ENCODE measurements at regions not wholly inside any gene's neighbourhood (a gene's known extent, or its start where the extent isn't known, plus 50 kb on each side); places are given as distances from the start of the nearest gene placed in this dataset.
"Not testable (repeated sequence)": the region's sequence is repeated elsewhere in the genome, so short reads cannot be mapped to it uniquely, and the experiment has no call there.

DNA sequence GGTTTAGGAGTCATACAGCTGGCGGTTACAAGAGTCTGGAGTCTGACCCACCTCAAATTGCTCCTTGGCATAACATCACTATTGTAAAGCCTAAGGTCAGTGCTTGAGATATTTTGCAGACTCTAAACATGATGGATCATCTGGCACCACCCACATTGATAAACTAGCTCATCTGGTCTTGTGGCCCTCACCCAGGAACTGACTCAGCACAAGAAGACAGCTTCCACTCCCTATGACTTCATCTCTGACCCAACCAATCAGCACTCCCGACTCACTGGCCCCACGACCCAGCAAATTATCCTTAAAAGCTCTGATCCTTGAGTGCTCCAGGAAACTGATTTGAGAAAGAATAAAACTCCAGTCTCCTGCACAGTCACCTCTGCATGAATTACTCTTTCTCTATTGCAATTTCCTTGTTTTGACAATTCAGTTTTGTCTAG, 115.9 kb downstream of the CD24 start:
- POLR2A ChIA-PET, result no interaction called here
- CTCF ChIA-PET, result no interaction called here
- RAD21 ChIA-PET (ENCODE audit: low non-redundant PET in 1 of 2, low total read pairs in 2 of 2, uncharacterized antibody in 2 of 2, unreplicated experiment in 2 of 2), result no interaction called here
- Histone ChIP-seq H4K20me1 (ENCODE audit: insufficient read depth) (no peaks in the 10 kb centered on the region), H3K9me2 (ENCODE audit: insufficient read depth) (no peaks in the 10 kb centered on the region), H3K9ac (ENCODE audit: low read length) (no peak overlapping the region), H3K9me3 (ENCODE audit: control insufficient read depth in 1 of 2, insufficient read depth in 1 of 2, low read depth in 1 of 2, low read length in 2 of 2) (peaks cover 10 to 12% of the 10 kb centered on the region in 2 experiments; a peak in 3 of 4 replicates), H3K36me3 (ENCODE audit: control insufficient read depth in 1 of 2, insufficient read depth in 2 of 2, low read length in 2 of 2) (no peaks in the 10 kb centered on the region), H3K4me2 (ENCODE audit: low read length) (no peak overlapping the region), H3K4me1 (ENCODE audit: control insufficient read depth in 1 of 2, insufficient read depth in 2 of 2, low read length in 2 of 2) (no peaks in the 10 kb centered on the region), H3K27me3 (ENCODE audit: insufficient read depth, low read length) (no peaks in the 10 kb centered on the region), H3K4me3 (replicated peaks in 1 of 2; ENCODE audit: low read depth in 1 of 2, low read length in 2 of 2) (no peak overlapping the region), H3K79me2 (ENCODE audit: insufficient read depth, low read length) (no peaks in the 10 kb centered on the region), H3K27ac (ENCODE audit: low read depth, low read length) (no peak overlapping the region), H2AFZ (ENCODE audit: low read depth, low read length, poor library complexity, severe bottlenecking) (peak overlapping the region; percentile 32)
- intact Hi-C loops (cut with micrococcal nuclease), result no loop called here
- ATAC-seq (no peak; the same call in 1 of the 2 replicates), DNase-seq (ENCODE audit: low read depth, low spot score) (no peak)
- BruUV-seq (replicated peaks), result no TSS peak
- no peak for TF ChIP-seq RAD21 (IDR thresholded peaks at IDR 0.05; ENCODE audit: low read depth)
- no peak for TF ChIP-seq ELF1 (IDR thresholded peaks at IDR 0.05; ENCODE audit: borderline replicate concordance, low read depth)
- no peak for TF ChIP-seq CBX3 (IDR thresholded peaks at IDR 0.05; ENCODE audit: low read depth)
- no peak for TF ChIP-seq EZH2 (IDR thresholded peaks at IDR 0.05)

DNA sequence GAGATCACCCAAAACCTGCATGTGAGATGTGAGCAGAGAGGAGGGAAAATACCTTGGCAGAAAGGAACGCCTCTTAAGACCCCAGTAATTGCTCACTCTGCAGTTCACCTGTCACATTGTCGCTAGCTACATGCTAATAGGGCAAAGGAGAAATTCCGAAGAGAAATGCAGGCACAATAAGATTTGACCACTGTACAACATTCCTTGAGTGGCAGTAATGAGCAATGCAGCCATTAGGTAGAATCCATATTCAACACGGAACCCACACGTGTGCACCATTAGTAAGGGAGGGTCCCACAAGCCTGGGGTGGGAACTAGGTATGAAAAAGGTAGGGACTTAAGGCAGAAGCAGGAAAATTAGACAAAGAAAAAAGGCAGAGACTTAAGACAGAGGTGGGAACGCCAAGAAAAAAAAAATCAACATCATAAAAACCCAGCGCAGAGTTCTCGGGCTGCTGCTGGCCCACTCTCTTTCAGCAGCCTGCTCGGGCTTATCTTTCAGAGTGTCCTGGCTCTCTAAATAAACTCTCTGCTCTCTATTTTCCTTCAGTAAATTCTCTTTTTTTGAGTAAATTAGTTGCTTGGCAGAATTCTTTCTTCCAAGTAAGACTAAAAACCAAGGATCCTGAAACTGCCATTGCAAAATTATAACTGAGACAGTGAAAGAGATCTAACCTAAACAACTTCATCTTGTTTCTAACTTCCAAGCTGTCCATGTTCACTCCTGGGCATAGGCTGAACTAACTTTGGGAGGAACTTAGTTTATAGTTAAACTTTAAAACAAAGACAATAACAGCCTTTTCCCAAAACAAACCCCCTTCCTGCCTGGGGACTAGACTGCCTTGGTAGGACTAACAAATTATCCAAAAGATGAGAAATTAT, 116.5 kb downstream of the CD24 start:
- ChIA-PET POLR2A (no interaction called here), RAD21 (ENCODE audit: low non-redundant PET in 1 of 2, low total read pairs in 2 of 2, uncharacterized antibody in 2 of 2, unreplicated experiment in 2 of 2) (no interaction called here), CTCF (no interaction called here)
- BruUV-seq (replicated peaks), result no TSS peak
- intact Hi-C loops (cut with micrococcal nuclease), result no loop called here
- Histone ChIP-seq H3K27me3 (ENCODE audit: insufficient read depth, low read length) (no peaks in the 10 kb centered on the region), H3K27ac (ENCODE audit: low read depth, low read length) (no peak overlapping the region), H3K9ac (ENCODE audit: low read length) (no peak overlapping the region), H3K4me1 (ENCODE audit: control insufficient read depth in 1 of 2, insufficient read depth in 2 of 2, low read length in 2 of 2) (no peaks in the 10 kb centered on the region), H3K4me2 (ENCODE audit: low read length) (no peak overlapping the region), H3K9me3 (ENCODE audit: control insufficient read depth in 1 of 2, insufficient read depth in 1 of 2, low read depth in 1 of 2, low read length in 2 of 2) (peaks cover 10 to 12% of the 10 kb centered on the region in 2 experiments; a peak in 3 of 4 replicates), H2AFZ (ENCODE audit: low read depth, low read length, poor library complexity, severe bottlenecking) (no peak overlapping the region), H3K79me2 (ENCODE audit: insufficient read depth, low read length) (no peaks in the 10 kb centered on the region), H4K20me1 (ENCODE audit: insufficient read depth) (no peaks in the 10 kb centered on the region), H3K36me3 (ENCODE audit: control insufficient read depth in 1 of 2, insufficient read depth in 2 of 2, low read length in 2 of 2) (no peaks in the 10 kb centered on the region), H3K4me3 (replicated peaks in 1 of 2; ENCODE audit: low read depth in 1 of 2, low read length in 2 of 2) (no peak overlapping the region), H3K9me2 (ENCODE audit: insufficient read depth) (no peaks in the 10 kb centered on the region)
- no peak for DNase-seq (ENCODE audit: low read depth, low spot score)
- ATAC-seq, result no peak
- TF ChIP-seq EZH2 (IDR thresholded peaks at IDR 0.05) (no peak), ELF1 (IDR thresholded peaks at IDR 0.05; ENCODE audit: borderline replicate concordance, low read depth) (no peak), JUND (IDR thresholded peaks at IDR 0.05) (no peak), POLR2AphosphoS5 (IDR thresholded peaks at IDR 0.05; ENCODE audit: low read depth, low read length) (no peak), ZNF274 (IDR thresholded peaks at IDR 0.05; ENCODE audit: low read depth, low read length) (no peak), EGR1 (IDR thresholded peaks at IDR 0.05; ENCODE audit: low read depth) (no peak), SRF (IDR thresholded peaks at IDR 0.05; ENCODE audit: low read depth) (no peak), SIN3A (IDR thresholded peaks at IDR 0.05; ENCODE audit: low read depth) (no peak), TCF7L2 (IDR thresholded peaks at IDR 0.05; ENCODE audit: borderline replicate concordance, extremely low read depth, insufficient read depth, insufficient read length) (no peak), RAD21 (IDR thresholded peaks at IDR 0.05; ENCODE audit: low read depth) (no peak)
- TF ChIP-seq, protein P1, sequence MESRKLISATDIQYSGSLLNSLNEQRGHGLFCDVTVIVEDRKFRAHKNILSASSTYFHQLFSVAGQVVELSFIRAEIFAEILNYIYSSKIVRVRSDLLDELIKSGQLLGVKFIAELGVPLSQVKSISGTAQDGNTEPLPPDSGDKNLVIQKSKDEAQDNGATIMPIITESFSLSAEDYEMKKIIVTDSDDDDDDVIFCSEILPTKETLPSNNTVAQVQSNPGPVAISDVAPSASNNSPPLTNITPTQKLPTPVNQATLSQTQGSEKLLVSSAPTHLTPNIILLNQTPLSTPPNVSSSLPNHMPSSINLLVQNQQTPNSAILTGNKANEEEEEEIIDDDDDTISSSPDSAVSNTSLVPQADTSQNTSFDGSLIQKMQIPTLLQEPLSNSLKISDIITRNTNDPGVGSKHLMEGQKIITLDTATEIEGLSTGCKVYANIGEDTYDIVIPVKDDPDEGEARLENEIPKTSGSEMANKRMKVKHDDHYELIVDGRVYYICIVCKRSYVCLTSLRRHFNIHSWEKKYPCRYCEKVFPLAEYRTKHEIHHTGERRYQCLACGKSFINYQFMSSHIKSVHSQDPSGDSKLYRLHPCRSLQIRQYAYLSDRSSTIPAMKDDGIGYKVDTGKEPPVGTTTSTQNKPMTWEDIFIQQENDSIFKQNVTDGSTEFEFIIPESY (IDR thresholded peaks at IDR 0.05; ENCODE audit: extremely low read depth, insufficient replicate concordance, low read length), result no peak

DNA sequence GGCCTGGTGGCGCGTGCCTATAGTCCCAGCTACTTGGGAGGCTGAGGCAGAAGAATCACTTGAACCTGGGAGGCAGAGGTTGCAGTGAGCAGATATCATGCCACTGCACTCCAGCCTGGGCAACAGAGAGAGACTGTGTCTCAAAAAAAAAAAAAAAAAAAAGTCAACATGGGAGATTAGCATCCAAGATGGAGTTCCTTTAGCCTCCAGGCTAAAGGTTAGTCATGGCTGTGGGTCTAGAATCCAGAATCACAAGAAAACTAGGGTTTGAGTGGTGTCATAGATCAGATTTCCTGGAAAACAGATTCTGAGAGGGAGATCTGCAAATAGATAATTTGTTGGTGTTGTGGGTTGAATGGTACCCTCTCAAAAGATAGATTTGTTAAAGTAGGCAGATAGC, 117.2 kb downstream of the CD24 start:
- H3K4me2 ChIP-seq (ENCODE audit: low read length); H3K9me2 ChIP-seq (ENCODE audit: insufficient read depth); POLR2A ChIA-PET; H4K20me1 ChIP-seq (ENCODE audit: insufficient read depth); intact Hi-C loops (cut with micrococcal nuclease); H2AFZ ChIP-seq (ENCODE audit: low read depth, low read length, poor library complexity, severe bottlenecking); H3K27ac ChIP-seq (ENCODE audit: low read depth, low read length); H3K4me1 ChIP-seq (ENCODE audit: control insufficient read depth in 1 of 2, insufficient read depth in 2 of 2, low read length in 2 of 2); H3K4me3 ChIP-seq (replicated peaks in 1 of 2; ENCODE audit: low read depth in 1 of 2, low read length in 2 of 2); RAD21 ChIA-PET (ENCODE audit: low non-redundant PET in 1 of 2, low total read pairs in 2 of 2, uncharacterized antibody in 2 of 2, unreplicated experiment in 2 of 2); H3K36me3 ChIP-seq (ENCODE audit: control insufficient read depth in 1 of 2, insufficient read depth in 2 of 2, low read length in 2 of 2); BruUV-seq (replicated peaks); DNase-seq (ENCODE audit: low read depth, low spot score); H3K79me2 ChIP-seq (ENCODE audit: insufficient read depth, low read length); ATAC-seq; H3K27me3 ChIP-seq (ENCODE audit: insufficient read depth, low read length); CTCF ChIA-PET; H3K9ac ChIP-seq (ENCODE audit: low read length): not testable (repeated sequence)
- H3K9me3 ChIP-seq (ENCODE audit: control insufficient read depth in 1 of 2, insufficient read depth in 1 of 2, low read depth in 1 of 2, low read length in 2 of 2), result peaks cover 10 to 12% of the 10 kb centered on the region in 2 experiments; a peak in 3 of 4 replicates
